ENCODE measurements at regions not wholly inside any gene's neighbourhood (a gene's known extent, or its start where the extent isn't known, plus 50 kb on each side); places are given as distances from the start of the nearest gene placed in this dataset.
"Not testable (repeated sequence)": the region's sequence is repeated elsewhere in the genome, so short reads cannot be mapped to it uniquely, and the experiment has no call there.

GRCh38 chr1:55893155-55893554 is 678.0 kb upstream of the USP24 start:
- DNase-seq: no peak

GRCh38 chr1:55888685-55889317 is 673.6 kb upstream of the USP24 start:
- DNase-seq: no peak

- no peak for DNase-seq
Observed at GRCh38 chr1:55886856-55887712, 671.9 kb upstream of the USP24 start.

- DNase-seq: no peak
Observed at GRCh38 chr1:55885619-55886018, 670.5 kb upstream of the USP24 start.

- DNase-seq: no peak
Observed at GRCh38 chr1:55882931-55883330, 667.8 kb upstream of the USP24 start.

GRCh38 chr1:55879346-55879745 is 664.2 kb upstream of the USP24 start:
- no peak for DNase-seq

- no peak for DNase-seq
Observed at GRCh38 chr1:55877437-55878232, 662.5 kb upstream of the USP24 start.

- no peak for DNase-seq
Observed at GRCh38 chr1:55876276-55877060, 661.3 kb upstream of the USP24 start.

GRCh38 chr1:55870106-55870505 is 654.9 kb upstream of the USP24 start:
- DNase-seq: no peak

GRCh38 chr1:55869065-55869464 is 653.9 kb upstream of the USP24 start:
- no peak for DNase-seq

- no peak for DNase-seq
Observed at GRCh38 chr1:55868026-55868425, 652.9 kb upstream of the USP24 start.

GRCh38 chr1:55867304-55867843 is 652.2 kb upstream of the USP24 start:
- no peak for DNase-seq

- DNase-seq: not testable (repeated sequence)
Observed at GRCh38 chr1:55865778-55866177, 650.6 kb upstream of the USP24 start.

GRCh38 chr1:55864251-55864650 is 649.1 kb upstream of the USP24 start:
- DNase-seq: no peak

- no peak for DNase-seq
Observed at GRCh38 chr1:55861676-55862340, 646.6 kb upstream of the USP24 start.

GRCh38 chr1:55860798-55861519 is 645.8 kb upstream of the USP24 start:
- DNase-seq: no peak

GRCh38 chr1:55860326-55860725 is 645.2 kb upstream of the USP24 start:
- no peak for DNase-seq

- no peak for DNase-seq
Observed at GRCh38 chr1:55854911-55855310, 639.7 kb upstream of the USP24 start.

GRCh38 chr1:55848906-55849305 is 633.7 kb upstream of the USP24 start:
- DNase-seq: no peak

GRCh38 chr1:55846051-55846450 is 630.9 kb upstream of the USP24 start:
- DNase-seq: no peak

GRCh38 chr1:55844322-55844721 is 629.2 kb upstream of the USP24 start:
- DNase-seq: no peak

All from activated naive CD4-positive, alpha-beta T cell treated with anti-CD3 and anti-CD28 coated beads, Interleukin-2, amount 50 U/mL, for 16 hours (primary cell).